Stomach (tissue), 4 donors: ENCODE measurements at regions not wholly inside any gene's neighbourhood (a gene's known extent, or its start where the extent isn't known, plus 50 kb on each side); places are given as distances from the start of the nearest gene placed in this dataset.

Experiments
- POLR2A ChIP-seq, 4 donors: fragments of 450-650 bp; IDR thresholded peaks; one replicate each; pipeline ENCODE4 v1.6.1; 2016; ENCODE audit warnings: antibody characterized with exemption in 4 of 4, control low read depth in 2 of 4, mild to moderate bottlenecking in 1 of 4, moderate library complexity in 1 of 4
- POLR2AphosphoS5 ChIP-seq, 3 donors: sonication (generic); formaldehyde crosslinking; IDR thresholded peaks; one replicate each; pipeline ENCODE4 v1.6.1; 2016; ENCODE audit warnings: antibody characterized with exemption in 3 of 3
- TF ChIP-seq, protein P1 (sequence below), 7 experiments: fragments of 450-650 bp in 4 of 7; fragments of 200-600 bp in 3 of 7; sonication (generic) in 3 of 7; IDR thresholded peaks; one replicate each; pipeline ENCODE4 v1.5.1; 2016 to 2019; ENCODE audit warnings: antibody characterized with exemption in 7 of 7, control low read depth in 2 of 7, mild to moderate bottlenecking in 1 of 7

DNA sequence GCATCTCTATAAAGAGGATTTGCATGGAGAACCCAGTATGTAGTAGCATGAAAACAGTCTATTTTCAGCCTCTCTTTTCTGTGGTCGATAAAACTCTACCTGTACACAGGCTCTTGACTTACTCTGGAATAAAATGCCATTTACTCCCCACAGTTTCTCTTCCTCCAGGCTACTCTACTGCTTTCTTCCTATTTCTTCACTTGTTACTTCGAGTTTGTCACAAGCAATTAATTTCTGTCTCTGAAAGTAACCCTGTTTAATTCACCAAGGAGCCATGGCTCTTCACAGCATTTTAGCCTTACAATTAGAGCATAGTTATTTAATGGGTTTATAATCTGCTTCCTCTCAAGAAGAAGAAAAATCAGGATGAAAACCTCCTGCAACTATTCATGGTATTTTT is 472.9 kb upstream of the PRKX start:
- TF ChIP-seq, protein P1, sequence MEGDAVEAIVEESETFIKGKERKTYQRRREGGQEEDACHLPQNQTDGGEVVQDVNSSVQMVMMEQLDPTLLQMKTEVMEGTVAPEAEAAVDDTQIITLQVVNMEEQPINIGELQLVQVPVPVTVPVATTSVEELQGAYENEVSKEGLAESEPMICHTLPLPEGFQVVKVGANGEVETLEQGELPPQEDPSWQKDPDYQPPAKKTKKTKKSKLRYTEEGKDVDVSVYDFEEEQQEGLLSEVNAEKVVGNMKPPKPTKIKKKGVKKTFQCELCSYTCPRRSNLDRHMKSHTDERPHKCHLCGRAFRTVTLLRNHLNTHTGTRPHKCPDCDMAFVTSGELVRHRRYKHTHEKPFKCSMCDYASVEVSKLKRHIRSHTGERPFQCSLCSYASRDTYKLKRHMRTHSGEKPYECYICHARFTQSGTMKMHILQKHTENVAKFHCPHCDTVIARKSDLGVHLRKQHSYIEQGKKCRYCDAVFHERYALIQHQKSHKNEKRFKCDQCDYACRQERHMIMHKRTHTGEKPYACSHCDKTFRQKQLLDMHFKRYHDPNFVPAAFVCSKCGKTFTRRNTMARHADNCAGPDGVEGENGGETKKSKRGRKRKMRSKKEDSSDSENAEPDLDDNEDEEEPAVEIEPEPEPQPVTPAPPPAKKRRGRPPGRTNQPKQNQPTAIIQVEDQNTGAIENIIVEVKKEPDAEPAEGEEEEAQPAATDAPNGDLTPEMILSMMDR (IDR thresholded peaks at IDR 0.05): no peak
- TF ChIP-seq POLR2AphosphoS5 (IDR thresholded peaks at IDR 0.05) (no peak), POLR2A (IDR thresholded peaks at IDR 0.05) (no peak)
